ENCODE measurements at regions not wholly inside any gene's neighbourhood (a gene's known extent, or its start where the extent isn't known, plus 50 kb on each side); places are given as distances from the start of the nearest gene placed in this dataset.

GRCh38 chr1:234845836-234846235, 235.9 kb upstream of the IRF2BP2 start:
- H3K9me3 Mint-ChIP-seq, result no peaks in the 10 kb centered on the region
- TF ChIP-seq, protein P1, sequence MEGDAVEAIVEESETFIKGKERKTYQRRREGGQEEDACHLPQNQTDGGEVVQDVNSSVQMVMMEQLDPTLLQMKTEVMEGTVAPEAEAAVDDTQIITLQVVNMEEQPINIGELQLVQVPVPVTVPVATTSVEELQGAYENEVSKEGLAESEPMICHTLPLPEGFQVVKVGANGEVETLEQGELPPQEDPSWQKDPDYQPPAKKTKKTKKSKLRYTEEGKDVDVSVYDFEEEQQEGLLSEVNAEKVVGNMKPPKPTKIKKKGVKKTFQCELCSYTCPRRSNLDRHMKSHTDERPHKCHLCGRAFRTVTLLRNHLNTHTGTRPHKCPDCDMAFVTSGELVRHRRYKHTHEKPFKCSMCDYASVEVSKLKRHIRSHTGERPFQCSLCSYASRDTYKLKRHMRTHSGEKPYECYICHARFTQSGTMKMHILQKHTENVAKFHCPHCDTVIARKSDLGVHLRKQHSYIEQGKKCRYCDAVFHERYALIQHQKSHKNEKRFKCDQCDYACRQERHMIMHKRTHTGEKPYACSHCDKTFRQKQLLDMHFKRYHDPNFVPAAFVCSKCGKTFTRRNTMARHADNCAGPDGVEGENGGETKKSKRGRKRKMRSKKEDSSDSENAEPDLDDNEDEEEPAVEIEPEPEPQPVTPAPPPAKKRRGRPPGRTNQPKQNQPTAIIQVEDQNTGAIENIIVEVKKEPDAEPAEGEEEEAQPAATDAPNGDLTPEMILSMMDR (IDR thresholded peaks at IDR 0.05), result no peak
- H3K36me3 Mint-ChIP-seq (ENCODE audit: low read depth), result peaks cover 5% of the 10 kb centered on the region; the same call in 1 of the 2 replicates
- H3K4me3 Mint-ChIP-seq, result no peak overlapping the region
- peaks cover 1% of the 10 kb centered on the region; the same call in 1 of the 2 replicates for H3K27me3 Mint-ChIP-seq (ENCODE audit: insufficient read depth)
- H3K4me1 Mint-ChIP-seq (ENCODE audit: low read depth), result peaks cover 56% of the 10 kb centered on the region
- H3K27ac Mint-ChIP-seq, result no peak overlapping the region
- no peak for DNase-seq

- TF ChIP-seq, protein P1 (IDR thresholded peaks at IDR 0.05), result no peak
- H3K27ac Mint-ChIP-seq, result no peak overlapping the region; the same call in 1 of the 2 replicates
- no peaks in the 10 kb centered on the region for H3K9me3 Mint-ChIP-seq
- H3K4me3 Mint-ChIP-seq, result no peak overlapping the region
- peaks cover 60% of the 10 kb centered on the region for H3K4me1 Mint-ChIP-seq (ENCODE audit: low read depth)
- H3K36me3 Mint-ChIP-seq (ENCODE audit: low read depth), result peaks cover 5% of the 10 kb centered on the region; the same call in 1 of the 2 replicates
- peaks cover 2% of the 10 kb centered on the region; the same call in 1 of the 2 replicates for H3K27me3 Mint-ChIP-seq (ENCODE audit: insufficient read depth)
- no peak for DNase-seq
These were observed 235.2 kb upstream of the IRF2BP2 start for GRCh38 chr1:234845097-234845660.

- TF ChIP-seq, protein P1 (IDR thresholded peaks at IDR 0.05), result no peak
- H3K36me3 Mint-ChIP-seq (ENCODE audit: low read depth), result peaks cover 5% of the 10 kb centered on the region; the same call in 1 of the 2 replicates
- H3K27me3 Mint-ChIP-seq (ENCODE audit: insufficient read depth), result peaks cover 2% of the 10 kb centered on the region; the same call in 1 of the 2 replicates
- H3K4me1 Mint-ChIP-seq (ENCODE audit: low read depth), result peaks cover 53% of the 10 kb centered on the region
- no peak overlapping the region for H3K4me3 Mint-ChIP-seq
- no peak overlapping the region; the same call in 1 of the 2 replicates for H3K27ac Mint-ChIP-seq
- DNase-seq, result no peak
- H3K9me3 Mint-ChIP-seq, result no peaks in the 10 kb centered on the region
These were observed 234.6 kb upstream of the IRF2BP2 start for GRCh38 chr1:234844479-234845031.

DNA sequence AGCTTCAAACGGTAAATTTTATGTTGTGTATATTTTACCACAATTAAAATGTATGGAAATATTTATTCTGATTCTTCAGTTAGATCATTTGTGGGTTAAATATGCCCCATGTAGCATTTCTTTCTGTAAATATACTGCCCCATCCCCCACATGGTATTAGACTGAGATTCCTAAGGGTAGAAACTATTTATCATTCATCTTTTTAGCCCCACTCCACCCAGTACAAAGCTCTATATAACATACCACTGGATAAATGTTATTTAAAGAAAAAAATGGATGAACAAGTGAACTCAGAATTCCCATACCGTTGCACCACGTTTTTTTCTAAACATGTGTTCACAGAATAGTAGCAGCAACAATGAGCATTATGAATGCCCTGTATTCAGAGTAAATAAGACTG, 234.0 kb upstream of the IRF2BP2 start:
- H3K27me3 Mint-ChIP-seq (ENCODE audit: insufficient read depth), result peaks cover 2% of the 10 kb centered on the region; the same call in 1 of the 2 replicates
- no peak overlapping the region for H3K27ac Mint-ChIP-seq
- no peak overlapping the region for H3K4me3 Mint-ChIP-seq

DNA sequence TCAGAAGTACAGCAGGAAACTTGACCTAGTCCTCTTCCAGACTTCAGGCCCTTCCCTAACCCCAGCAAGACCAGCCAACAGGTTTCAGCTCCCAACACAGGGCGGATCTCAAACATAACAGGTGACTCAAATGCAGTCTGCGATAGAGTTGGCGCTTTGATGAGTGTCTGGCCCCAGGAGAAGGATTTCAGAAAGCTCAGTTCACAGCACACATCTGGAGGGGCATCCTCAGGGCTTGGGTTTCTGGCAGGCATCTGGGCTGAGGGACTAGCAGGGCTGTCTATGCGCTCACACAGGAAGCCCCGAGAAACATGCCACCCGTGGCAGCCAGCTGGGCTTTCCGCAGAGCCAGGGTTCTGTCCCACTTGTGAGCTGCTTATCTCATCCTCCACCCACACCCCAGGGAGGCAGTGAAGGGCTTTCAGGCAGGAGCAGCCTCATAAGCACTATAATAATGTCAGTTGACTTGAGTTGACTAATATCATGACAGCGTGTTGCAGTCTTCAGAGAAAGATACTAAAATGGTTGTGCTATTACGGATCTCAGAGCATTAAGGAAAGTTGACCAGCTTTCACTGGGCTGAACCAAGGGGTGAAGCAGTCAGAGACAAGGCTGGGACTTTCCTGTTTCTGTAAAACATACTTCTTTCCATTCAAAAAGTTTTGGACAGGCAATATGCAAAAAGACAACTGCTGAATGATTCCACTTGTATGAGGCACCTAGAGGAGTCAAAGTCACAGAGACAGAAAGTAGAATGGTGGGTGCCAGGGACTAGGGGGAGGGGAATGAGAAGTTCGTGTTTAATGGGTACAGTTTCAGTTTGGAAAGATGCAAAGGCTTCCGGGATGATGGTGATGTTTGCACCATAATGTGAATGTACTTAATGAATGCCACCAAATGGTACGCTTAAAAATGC, 233.0 kb upstream of the IRF2BP2 start:
- Mint-ChIP-seq H3K4me1 (ENCODE audit: low read depth) (peaks cover 38% of the 10 kb centered on the region), H3K36me3 (ENCODE audit: low read depth) (peaks cover 5% of the 10 kb centered on the region; the same call in 1 of the 2 replicates), H3K27ac (no peak overlapping the region), H3K27me3 (ENCODE audit: insufficient read depth) (peaks cover 2% of the 10 kb centered on the region; the same call in 1 of the 2 replicates), H3K4me3 (no peak overlapping the region), H3K9me3 (no peaks in the 10 kb centered on the region)
- no peak for DNase-seq
- TF ChIP-seq, protein P1 (IDR thresholded peaks at IDR 0.05), result no peak

More for the DNA sequence above, 234.0 kb upstream of the IRF2BP2 start:
- Mint-ChIP-seq H3K36me3 (ENCODE audit: low read depth) (peaks cover 5% of the 10 kb centered on the region; the same call in 1 of the 2 replicates), H3K4me1 (ENCODE audit: low read depth) (peaks cover 47% of the 10 kb centered on the region), H3K9me3 (no peaks in the 10 kb centered on the region)
- TF ChIP-seq, protein P1 (IDR thresholded peaks at IDR 0.05), result no peak
- DNase-seq, result no peak
